OCI-M2 (cell line): ENCODE measurements at regions not wholly inside any gene's neighbourhood (a gene's known extent, or its start where the extent isn't known, plus 50 kb on each side); places are given as distances from the start of the nearest gene placed in this dataset.

ENCODE experiments used
- DNase-seq: peaks from one replicate; lab custom pipeline; 2025; ENCODE audit not compliant: unreplicated experiment; lab: John Stamatoyannopoulos, UW

GRCh38 chr6:103707596-103708325 is 1152.0 kb downstream of the HACE1 start:
- DNase-seq, result no peak

- DNase-seq, result no peak
Measured at GRCh38 chr6:103699769-103700168, 1160.0 kb downstream of the HACE1 start.

- DNase-seq, result no peak
Measured at GRCh38 chr6:103687430-103687829, 1172.3 kb downstream of the HACE1 start.

GRCh38 chr6:103680116-103680515 is 1179.6 kb downstream of the HACE1 start:
- no peak for DNase-seq

GRCh38 chr6:103677290-103677689 is 1182.4 kb downstream of the HACE1 start:
- DNase-seq, result no peak

GRCh38 chr6:103675807-103676406 is 1183.8 kb downstream of the HACE1 start:
- no peak for DNase-seq

GRCh38 chr6:103674790-103675189 is 1184.9 kb downstream of the HACE1 start:
- DNase-seq, result no peak

GRCh38 chr6:103672169-103672568 is 1187.5 kb downstream of the HACE1 start:
- no peak for DNase-seq

- no peak for DNase-seq
Measured at GRCh38 chr6:103629613-103630012, 1230.1 kb downstream of the HACE1 start.

GRCh38 chr6:103617642-103618041 is 1242.1 kb downstream of the HACE1 start:
- no peak for DNase-seq

- DNase-seq, result no peak
Measured at GRCh38 chr6:103587722-103588121, 1272.0 kb downstream of the HACE1 start.

GRCh38 chr6:103578115-103578514 is 1281.6 kb downstream of the HACE1 start:
- no peak for DNase-seq

- DNase-seq, result no peak
Measured at GRCh38 chr6:103570431-103570830, 1289.3 kb downstream of the HACE1 start.

- DNase-seq, result no peak
Measured at GRCh38 chr6:103554911-103555310, 1304.8 kb downstream of the HACE1 start.

GRCh38 chr6:103538381-103538780 is 1321.3 kb downstream of the HACE1 start:
- DNase-seq, result no peak

- no peak for DNase-seq
Measured at GRCh38 chr6:103534814-103535213, 1324.9 kb downstream of the HACE1 start.

GRCh38 chr6:103534095-103534494 is 1325.6 kb downstream of the HACE1 start:
- no peak for DNase-seq

GRCh38 chr6:103522045-103522444 is 1337.7 kb downstream of the HACE1 start:
- no peak for DNase-seq

- DNase-seq, result no peak
Measured at GRCh38 chr6:103516336-103516735, 1343.4 kb downstream of the HACE1 start.

GRCh38 chr6:103507052-103507451 is 1352.7 kb downstream of the HACE1 start:
- DNase-seq, result no peak

GRCh38 chr6:103505155-103505518 is 1354.6 kb downstream of the HACE1 start:
- DNase-seq, result no peak

- no peak for DNase-seq
Measured at GRCh38 chr6:103504501-103505154, 1355.1 kb downstream of the HACE1 start.
